ENCODE measurements at regions not wholly inside any gene's neighbourhood (a gene's known extent, or its start where the extent isn't known, plus 50 kb on each side); places are given as distances from the start of the nearest gene placed in this dataset.

DNA sequence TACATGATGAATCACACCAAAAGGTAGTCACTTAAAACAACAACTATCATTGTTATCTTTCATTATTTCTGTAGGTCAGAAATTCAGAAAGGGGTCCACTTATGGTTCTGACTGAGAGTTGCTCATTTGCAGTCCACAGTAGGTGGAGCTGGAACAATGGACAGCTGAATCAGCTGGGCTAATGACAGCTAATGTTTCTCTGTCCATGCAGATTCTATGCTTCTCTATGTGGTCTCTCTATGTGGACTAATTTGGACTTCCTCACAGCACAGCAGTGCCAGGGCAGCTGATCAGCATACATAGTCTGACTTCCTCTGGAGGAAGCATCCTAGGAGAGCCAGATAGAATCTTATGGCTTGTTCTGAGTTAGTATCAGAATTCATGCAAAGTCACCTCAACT lies 131.7 kb upstream of the INTU start:
- H3K27me3 ChIP-seq (replicated peaks in 1 of 2; ENCODE audit: control insufficient read depth in 2 of 2, insufficient read depth in 2 of 2, low read length in 1 of 2): no peaks in the 10 kb centered on the region
- H2AFZ ChIP-seq (ENCODE audit: control insufficient read depth, low read depth, low read length): no peak overlapping the region
- FAIRE-seq: no peak
- ChIA-PET POLR2A (no interaction called here), SMC1A (ENCODE audit: uncharacterized antibody, unreplicated experiment) (no interaction called here), RAD21 (ENCODE audit: unreplicated experiment) (no interaction called here), CTCF (no interaction called here)
- in situ Hi-C loops (cut with MboI) (no loop called here), intact Hi-C loops (cut with micrococcal nuclease; ENCODE audit: unreplicated experiment) (no loop called here)
- BruUV-seq (replicated peaks): no TSS peak
- H3K27ac ChIP-seq (ENCODE audit: control insufficient read depth, insufficient read depth): no peak overlapping the region
- H3K9ac ChIP-seq (ENCODE audit: control insufficient read depth, insufficient read depth, low read length): no peak overlapping the region
- no peaks in the 10 kb centered on the region for H3K4me1 ChIP-seq (ENCODE audit: control insufficient read depth, insufficient read depth, low read length)
- no peaks in the 10 kb centered on the region for H4K20me1 ChIP-seq (ENCODE audit: control insufficient read depth, insufficient read depth)
- no peak for ATAC-seq
- H3K4me3 ChIP-seq: no peak overlapping the region
- no peaks in the 10 kb centered on the region for H3K79me2 ChIP-seq (ENCODE audit: control insufficient read depth, insufficient read depth, low read length)
- no peak overlapping the region for H3K4me2 ChIP-seq (ENCODE audit: control insufficient read depth, insufficient read depth)
- no peaks in the 10 kb centered on the region for H3K36me3 ChIP-seq (ENCODE audit: control insufficient read depth in 2 of 2, insufficient read depth in 2 of 2, low read length in 1 of 2)
- no peaks in the 10 kb centered on the region for H3K9me3 ChIP-seq (replicated peaks; ENCODE audit: control insufficient read depth, insufficient read depth, low read length)
- TF ChIP-seq SMAD1 (IDR thresholded peaks at IDR 0.05; ENCODE audit: low read depth, partially characterized antibody) (no peak), TAF1 (IDR thresholded peaks at IDR 0.05; ENCODE audit: borderline replicate concordance, low read depth, low read length) (no peak), ASH2L (IDR thresholded peaks at IDR 0.05; ENCODE audit: borderline replicate concordance, low read depth) (no peak), ZSCAN29 (IDR thresholded peaks at IDR 0.05) (no peak), NFYA (IDR thresholded peaks at IDR 0.05; ENCODE audit: borderline replicate concordance, low read depth, low read length) (no peak), JUND (IDR thresholded peaks at IDR 0.05; ENCODE audit: low read depth, low read length) (no peak), POLR2AphosphoS5 (IDR thresholded peaks at IDR 0.05; ENCODE audit: low read length) (no peak), BMI1 (IDR thresholded peaks at IDR 0.05; ENCODE audit: borderline replicate concordance) (no peak), ZNF24 (IDR thresholded peaks at IDR 0.05) (no peak), POLR2AphosphoS2 (IDR thresholded peaks at IDR 0.05; ENCODE audit: low read depth, low read length) (no peak), ETV6 (conservative IDR thresholded peaks at IDR 0.05 in 1 of 2, IDR thresholded peaks at IDR 0.05 in 1 of 2; ENCODE audit: borderline replicate concordance in 1 of 2, low read depth in 1 of 2) (no peak), HDAC6 (IDR thresholded peaks at IDR 0.05; ENCODE audit: unreplicated experiment) (no peak), MXI1 (IDR thresholded peaks at IDR 0.05; ENCODE audit: low read depth, low read length) (no peak), IKZF1 (conservative IDR thresholded peaks at IDR 0.05) (no peak), EGR1 (IDR thresholded peaks at IDR 0.05; ENCODE audit: borderline replicate concordance in 1 of 2, low read depth in 2 of 2, low read length in 2 of 2) (no peak), CHD1 (IDR thresholded peaks at IDR 0.05; ENCODE audit: low read depth, low read length) (no peak), EED (IDR thresholded peaks at IDR 0.05; ENCODE audit: low read depth) (no peak), NR2C2 (IDR thresholded peaks at IDR 0.05; ENCODE audit: borderline replicate concordance, control insufficient read depth, insufficient read length, low read depth) (no peak)
- TF ChIP-seq, protein P1, sequence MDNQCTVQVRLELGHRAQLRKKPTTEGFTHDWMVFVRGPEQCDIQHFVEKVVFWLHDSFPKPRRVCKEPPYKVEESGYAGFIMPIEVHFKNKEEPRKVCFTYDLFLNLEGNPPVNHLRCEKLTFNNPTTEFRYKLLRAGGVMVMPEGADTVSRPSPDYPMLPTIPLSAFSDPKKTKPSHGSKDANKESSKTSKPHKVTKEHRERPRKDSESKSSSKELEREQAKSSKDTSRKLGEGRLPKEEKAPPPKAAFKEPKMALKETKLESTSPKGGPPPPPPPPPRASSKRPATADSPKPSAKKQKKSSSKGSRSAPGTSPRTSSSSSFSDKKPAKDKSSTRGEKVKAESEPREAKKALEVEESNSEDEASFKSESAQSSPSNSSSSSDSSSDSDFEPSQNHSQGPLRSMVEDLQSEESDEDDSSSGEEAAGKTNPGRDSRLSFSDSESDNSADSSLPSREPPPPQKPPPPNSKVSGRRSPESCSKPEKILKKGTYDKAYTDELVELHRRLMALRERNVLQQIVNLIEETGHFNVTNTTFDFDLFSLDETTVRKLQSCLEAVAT (IDR thresholded peaks at IDR 0.05): no peak
- TF ChIP-seq, protein P2, sequence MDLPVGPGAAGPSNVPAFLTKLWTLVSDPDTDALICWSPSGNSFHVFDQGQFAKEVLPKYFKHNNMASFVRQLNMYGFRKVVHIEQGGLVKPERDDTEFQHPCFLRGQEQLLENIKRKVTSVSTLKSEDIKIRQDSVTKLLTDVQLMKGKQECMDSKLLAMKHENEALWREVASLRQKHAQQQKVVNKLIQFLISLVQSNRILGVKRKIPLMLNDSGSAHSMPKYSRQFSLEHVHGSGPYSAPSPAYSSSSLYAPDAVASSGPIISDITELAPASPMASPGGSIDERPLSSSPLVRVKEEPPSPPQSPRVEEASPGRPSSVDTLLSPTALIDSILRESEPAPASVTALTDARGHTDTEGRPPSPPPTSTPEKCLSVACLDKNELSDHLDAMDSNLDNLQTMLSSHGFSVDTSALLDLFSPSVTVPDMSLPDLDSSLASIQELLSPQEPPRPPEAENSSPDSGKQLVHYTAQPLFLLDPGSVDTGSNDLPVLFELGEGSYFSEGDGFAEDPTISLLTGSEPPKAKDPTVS (IDR thresholded peaks at IDR 0.05; ENCODE audit: low read depth, low read length): no peak
- DNase-seq (ENCODE audit: low read depth, low spot score): no peak
